GM18519 (cell line): ENCODE measurements at regions not wholly inside any gene's neighbourhood (a gene's known extent, or its start where the extent isn't known, plus 50 kb on each side); places are given as distances from the start of the nearest gene placed in this dataset.

Source experiments
- ATAC-seq: cut with Tn5 transposase; IDR thresholded peaks from one replicate; pipeline ENCODE4 v1.9.1; 2021; ENCODE audit warnings: mild to moderate bottlenecking, moderate library complexity; ENCODE audit not compliant: unreplicated experiment, low FRiP score

DNA sequence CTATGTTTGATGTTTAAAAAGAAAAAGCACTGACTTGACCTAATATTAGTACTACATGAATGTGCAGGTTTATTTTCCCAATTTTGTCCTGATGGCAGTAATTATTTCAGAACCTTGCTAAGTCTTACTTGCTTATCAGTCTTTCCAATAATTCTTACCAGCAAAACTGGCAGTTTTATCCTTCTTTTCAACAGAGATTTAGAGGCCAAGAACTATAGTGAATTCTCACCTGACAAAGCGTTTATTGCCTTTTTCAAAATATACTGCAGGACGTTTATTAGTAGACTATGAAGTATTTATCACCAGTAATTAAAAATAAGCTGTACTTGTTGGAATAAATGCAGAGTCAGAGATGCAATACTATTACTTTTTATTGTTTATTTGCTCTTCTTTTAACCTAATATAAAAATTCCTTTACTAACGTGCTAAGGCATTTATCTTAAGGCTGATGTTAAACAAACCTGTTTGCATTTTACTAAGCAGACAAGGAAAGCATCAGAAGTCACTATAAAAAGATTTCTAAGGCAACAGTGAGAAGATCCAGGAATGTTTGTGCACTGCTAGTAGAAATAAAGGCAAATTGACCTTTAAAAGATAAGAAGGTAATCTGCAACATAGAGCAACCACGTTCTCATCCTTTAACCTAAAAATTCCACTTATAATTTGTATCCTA, 80.3 kb upstream of the NOCT start:
- no peak for ATAC-seq

DNA sequence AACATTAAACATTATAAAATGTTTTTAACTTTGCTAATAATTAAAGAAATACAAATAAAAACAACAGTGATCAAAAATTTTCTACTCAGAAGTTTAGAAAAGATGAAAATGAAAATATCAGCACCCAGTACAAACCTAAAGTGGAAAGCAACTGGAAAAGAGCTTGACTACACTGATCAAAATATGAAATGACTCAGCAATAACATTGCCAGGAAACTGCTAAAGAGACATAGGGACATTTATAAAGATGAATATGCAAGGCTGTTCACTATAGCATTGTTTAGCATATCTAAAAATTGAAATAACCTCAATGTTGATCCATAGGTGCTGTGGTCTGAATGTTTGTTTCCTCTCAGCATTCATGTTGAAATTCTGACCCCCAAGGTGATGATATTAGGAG, 88.5 kb upstream of the NOCT start:
- no peak for ATAC-seq

DNA sequence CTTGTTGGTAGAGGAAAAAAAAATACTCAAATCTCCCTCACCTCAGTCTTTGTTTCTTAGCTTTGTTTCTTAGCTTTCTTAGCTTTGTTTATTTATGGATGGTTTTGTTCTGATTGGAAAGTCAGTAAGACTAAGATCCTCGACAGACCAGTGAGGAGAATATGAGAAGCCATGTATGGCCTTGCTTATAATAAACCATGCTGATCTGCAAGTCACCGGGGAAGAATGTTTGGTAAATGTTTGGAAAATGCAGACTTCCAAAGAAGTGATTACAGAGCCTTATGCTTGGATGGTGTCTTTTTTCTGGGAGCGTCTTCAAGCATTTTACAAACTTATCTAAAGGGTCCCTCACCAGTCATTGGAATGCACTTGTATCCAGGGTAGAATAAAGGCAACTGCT, 90.1 kb upstream of the NOCT start:
- no peak for ATAC-seq

DNA sequence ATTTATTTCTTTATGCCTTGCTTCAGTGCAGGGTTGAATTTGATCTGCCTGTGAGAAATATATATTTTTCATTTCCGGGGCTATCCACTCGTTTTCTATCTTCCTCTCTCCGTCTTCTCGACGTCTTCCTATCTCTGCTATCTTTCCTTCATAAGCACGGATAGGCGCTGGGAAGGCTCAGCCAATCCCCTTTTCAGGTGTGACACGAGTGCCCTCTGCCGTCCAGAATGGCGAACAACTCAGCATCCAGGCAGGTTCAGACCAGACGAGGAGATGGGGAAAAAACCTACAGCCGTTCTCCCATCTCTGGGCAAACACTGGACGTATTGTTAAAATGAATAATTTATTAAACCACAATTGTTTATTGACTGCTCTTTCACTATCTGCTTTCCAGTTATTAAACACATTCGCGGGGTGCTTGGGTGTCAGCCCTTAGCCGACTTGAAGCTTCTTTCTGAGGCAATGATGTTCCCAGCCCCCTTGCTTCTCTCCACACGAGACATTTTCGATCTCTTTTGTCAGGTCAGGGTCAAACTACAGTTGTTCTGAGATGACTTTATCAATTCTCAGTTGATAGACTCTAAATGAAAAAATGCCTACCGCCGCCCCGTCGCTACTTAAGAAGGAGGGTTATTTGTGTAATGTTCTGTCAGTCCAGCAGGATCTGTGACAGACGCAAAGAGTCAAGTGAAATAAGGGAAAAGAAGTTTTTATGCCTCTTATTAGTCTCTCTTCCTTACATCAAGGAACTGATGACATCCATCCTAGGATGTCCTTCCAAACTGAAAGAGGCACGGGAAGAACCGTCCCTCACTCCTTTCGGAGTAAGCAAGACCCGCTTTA, 96.3 kb upstream of the NOCT start:
- ATAC-seq: peak; percentile 91

DNA sequence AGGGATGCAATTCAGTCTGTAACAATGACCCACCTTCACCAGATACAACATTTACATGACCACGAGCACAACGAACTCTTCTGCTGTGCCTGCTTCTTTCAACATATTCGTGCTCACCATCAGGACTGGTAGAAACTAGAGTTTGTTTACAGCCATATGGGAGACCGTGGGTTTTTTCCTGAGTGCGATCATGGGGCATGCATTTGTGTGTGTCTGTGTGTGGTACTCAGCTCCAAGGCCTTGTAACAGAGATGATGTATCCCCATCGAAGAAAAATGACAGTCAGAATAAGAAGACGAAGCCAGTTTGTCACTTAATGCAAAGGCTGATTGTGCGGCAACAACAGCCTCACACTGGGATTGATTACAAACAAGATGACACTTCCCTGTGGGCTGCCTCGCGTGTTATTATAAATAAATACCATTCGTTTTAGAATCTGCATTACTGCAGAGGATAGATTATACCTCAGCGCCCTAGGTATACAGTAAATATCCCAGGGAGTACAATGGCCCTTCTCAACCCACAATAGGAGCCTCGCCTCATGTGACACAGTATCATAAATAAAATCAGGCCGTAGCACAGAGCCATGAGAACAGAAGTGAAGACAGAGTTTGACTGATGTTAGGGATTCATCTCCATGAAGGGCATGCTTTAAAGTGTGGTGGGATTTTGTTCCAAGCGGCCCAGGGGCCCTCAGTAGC, 97.3 kb upstream of the NOCT start:
- ATAC-seq: no peak

DNA sequence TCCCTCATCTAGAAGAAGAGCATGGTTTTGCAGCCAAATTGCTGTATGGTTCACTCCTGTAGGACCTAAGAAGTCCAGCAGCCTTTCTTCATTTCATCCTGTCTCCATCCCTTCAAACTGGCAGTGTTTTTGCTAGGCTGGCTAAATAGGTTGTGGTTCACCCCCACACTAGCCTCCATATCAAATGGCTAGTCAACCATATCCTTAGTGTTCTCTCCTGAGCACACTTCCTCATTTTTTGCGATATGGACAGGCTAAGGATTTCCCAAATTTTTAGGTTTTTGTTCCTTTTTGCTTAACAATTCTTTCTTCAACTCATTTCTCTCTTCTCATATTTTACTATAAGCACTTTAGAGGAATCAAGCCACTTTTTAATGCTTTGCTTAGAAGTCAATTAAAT, 98.8 kb upstream of the NOCT start:
- no peak for ATAC-seq

DNA sequence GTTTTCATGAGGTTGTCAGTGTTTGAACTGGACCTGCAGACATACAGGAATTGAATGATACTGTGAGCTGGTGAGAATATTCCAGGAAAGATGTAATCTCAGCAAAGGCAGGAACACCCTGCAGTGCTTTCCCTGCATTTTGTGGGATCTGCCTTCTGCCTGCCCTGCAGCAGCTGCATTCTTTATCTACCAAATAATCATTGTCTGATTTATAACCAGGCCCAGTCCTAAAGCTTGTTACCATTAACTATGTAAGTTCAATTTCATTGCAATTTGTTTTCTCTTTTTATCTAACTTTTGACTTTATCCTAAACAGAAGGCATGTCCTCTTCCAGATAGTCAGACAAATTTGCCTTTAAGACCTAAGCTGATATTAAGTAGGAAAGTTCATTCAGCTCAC, 99.8 kb upstream of the NOCT start:
- no peak for ATAC-seq

DNA sequence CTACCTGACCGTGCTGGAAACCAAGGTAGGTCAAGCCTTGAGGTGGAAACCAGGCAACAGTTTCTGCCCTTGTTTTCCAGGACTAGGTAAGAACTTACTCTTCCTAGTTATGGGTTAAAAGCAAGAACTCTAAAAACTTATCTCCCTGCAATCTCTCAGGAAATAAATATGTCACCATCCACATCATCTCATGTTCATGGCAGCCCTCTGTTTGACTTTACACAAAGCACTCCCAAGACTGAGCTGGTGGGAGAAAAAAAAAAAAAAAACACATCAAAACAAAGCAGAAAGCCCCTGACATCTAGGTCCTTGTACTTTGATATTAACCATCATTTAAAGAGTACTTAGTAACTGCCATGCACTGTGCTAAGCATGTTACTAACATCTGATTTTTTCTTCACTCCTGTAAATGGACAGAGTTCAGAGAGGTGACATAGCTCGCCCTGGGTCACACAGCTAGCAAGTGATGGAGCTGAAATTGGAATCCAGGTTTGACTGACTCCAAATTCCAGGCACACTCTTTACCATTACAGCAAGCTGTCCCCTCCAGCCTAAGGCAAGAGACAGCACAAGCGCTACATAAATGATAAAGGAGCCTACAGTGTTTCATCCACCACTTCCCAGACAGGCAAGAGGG, 102.8 kb upstream of the NOCT start:
- ATAC-seq: no peak

DNA sequence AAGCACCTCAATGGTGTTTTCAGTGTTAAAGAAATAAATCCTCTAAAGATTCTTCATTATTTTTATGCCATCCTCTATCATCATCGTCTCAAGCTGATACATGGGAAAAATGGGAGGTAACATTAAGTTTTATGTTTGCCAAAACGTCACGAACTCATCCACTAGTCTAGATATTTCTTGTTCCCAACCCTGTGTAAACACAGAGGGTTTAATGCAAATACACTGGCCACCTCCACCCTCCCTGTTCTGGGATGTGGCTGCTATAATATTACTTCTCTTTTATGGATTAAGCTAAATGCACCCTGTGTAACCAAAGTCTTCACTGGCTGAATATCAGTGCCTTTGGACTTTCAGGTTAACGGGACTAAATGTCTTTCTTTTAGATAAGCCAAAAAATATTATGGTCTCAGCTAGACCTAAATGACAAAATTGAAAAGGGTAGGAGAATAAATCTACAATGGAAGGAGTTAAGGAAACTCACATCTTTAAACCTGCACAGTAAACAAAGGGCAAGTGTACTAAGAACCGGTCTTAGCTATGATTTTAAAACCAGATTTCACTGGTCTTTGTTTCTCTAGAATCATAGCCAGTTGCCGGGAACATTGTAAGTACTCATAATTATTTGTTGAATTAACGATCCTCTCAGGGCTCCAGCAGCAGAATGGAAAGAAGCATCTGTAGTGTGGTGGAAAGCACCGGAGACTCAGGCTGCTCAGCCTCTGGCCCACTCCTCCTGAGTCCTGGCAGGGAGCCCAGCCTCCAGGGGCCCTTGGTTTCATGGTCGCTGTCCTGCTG, 103.5 kb upstream of the NOCT start:
- ATAC-seq: no peak

DNA sequence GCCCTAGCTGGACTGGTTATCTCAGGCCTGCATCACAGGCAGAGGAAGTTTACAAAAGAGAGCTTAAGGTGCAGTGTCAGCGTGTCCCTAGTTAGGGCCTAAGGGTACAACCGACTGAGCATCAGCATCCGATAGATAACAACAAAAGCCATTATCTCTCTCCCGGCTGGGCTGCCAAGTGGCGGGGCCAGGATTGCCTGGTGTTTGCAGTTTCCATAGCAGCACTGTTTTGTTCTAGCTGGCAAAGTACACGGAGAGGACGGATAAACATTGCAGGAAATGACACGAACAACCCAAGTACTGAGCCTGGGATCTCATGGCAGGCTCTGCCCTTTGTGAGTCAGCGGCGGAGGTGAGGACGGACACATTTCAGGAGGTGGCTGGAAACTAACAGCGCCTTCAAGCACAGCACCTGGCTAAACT, 104.7 kb upstream of the NOCT start:
- ATAC-seq: no peak

DNA sequence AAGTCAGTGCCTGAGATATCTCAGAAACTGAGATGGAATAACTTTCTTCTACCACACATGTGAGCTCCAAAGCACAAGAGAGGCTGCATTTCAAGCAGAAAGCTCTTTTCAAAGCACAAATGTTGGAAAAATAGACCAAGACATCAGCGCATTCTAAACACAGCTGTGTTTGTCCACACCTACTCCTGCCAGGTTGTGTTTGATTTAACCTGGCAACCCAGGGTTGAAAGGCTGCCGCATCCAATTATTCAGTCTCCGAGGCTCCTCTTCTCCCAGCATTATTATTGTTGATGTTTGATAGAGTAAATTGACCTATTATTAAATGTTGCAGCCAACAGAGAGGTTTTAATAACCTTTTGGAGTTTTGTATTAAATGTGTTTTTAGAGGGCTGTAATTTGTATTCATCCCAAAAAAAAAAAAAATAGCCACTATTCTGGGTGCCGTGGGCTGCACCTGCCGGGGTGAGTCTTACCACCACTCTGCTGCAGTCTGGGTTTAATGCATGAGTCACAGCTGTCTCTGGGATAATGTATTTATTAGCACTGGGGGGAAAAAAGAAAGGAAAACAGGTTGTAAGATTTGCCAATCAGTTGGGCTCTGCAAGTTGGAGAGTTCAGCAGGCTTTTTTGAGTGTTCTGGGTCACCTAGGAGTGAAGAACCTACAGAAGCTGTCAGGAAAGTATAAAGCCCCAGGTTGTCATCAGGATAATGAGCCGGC, 105.2 kb upstream of the NOCT start:
- no peak for ATAC-seq

DNA sequence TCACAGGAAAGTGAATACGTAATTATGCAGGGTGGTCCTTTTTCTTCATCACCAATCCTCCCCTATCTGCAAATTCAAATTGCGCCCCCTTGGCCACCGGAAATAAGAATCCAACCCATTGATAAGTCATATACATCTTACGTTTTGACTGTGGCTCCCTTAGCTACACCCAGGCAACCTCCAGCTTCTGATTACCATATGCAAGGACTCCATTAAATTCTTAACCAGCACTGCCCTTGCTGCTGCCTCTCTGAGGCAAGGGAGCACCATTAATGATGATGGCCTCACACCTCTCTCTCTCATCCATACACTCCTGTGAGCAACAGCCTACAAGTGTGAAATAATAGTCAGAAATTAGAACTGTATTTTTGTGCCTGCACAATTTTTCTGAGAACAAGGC, 106.0 kb upstream of the NOCT start:
- no peak for ATAC-seq

DNA sequence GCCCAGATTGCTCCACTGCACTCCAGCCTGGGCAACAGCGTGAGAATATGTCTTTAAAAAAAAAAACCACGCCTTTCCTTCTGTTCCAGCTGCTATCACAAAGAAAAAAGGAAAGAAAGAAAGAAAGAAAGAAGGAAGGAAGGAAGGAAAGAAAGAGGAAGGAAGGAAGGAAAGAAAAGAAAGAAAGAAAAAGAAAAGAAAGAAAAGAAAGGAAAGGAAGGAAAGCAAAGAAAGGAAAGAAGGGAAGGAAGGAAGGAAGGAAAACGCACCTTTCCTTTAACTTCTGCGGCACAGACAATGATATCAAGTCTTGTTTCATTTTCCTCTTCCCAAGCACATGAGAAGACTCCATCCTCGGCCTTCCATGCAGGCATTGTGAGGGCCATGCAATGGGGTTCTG, 107.4 kb upstream of the NOCT start:
- no peak for ATAC-seq

DNA sequence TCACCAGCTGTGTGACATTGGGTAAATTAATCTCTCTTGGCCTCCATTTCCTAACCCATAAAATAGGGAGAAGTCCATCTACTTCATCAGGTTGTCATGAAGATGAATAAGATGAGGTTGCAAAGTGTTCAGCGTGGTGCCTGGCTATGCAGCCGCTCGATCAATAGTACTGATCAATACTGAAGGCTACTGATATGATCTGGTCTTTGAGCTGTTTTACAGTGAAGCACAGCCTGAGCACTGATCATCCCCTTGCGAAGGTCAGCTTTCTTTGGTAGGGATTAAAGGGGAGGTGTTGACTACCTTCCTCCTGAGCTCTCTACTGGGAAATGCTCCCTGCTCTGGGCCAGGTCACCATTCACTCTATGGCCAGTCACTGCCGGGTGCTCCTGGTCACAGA, 108.4 kb upstream of the NOCT start:
- no peak for ATAC-seq

DNA sequence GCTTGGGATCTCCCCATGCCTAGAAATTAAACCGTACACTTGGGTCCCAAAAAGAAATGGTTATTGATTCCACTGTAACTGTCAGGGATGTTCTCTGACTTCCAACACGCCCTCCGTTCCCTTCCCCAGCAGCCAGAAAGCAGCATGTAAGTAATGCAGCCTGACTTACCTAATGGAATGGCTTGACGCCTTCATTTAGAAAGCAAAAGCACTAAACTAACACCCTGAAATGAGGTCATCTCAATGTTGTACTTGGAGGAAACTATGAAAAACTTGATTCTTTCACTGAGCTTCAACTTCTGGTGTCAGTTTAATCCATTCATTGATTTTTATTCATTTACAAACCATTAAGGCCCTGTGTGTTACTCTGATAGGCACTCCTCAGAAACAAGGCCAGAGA, 110.8 kb upstream of the NOCT start:
- no peak for ATAC-seq

DNA sequence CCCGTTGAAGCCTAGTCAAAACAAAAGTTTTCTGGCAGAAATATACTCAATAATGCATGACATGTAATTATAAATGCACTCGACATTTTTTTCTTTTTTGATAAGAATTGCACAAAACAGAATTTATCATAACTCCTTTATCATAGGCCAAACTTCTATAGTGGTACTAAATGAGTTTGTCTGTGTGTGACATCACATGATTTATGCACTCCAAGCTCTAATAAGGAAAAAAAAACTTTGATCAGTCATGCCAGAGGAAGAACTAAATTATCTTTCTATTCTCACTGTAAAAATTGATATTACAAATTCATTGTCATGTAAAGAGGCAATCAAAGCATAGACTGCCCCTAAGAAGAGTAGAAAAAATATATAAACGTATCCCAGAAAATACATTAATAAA, 112.4 kb upstream of the NOCT start:
- ATAC-seq: no peak

DNA sequence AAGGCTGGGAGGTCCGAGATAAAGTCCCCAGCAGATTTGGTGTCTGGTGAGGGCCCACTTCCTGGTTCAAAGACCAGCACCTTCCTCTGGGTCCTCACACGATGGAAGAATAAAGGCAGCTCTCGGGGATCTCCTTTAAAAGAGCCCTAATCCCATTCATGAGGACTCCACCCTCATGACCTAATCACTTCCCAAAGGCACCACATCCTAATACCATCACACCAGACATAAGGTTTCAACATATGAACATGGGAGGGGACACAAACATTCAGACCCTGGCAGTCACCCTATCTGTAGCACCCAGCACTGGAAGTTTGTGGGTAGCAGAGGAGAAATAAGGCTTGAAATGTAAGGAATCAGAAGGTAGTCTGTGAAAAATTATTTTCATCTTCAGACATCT, 112.9 kb upstream of the NOCT start:
- no peak for ATAC-seq

DNA sequence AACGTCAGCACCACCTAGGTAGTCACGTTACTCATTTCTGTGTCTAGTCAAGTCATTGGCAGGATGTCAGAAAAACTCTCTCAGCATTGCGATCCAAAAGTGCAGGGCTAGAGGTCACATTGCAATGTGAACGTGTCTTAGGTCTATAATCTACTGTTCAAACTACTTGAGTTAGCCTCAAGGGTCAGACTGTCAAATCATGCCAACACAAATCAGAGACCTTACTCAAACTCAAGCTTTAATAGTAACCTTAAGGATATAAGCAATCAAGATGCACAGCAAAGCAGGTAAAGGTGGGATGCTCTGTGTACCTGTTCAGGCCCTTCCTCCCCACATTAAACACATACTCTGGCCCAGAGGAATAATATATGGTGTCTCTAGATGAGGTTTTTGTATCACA, 114.4 kb upstream of the NOCT start:
- no peak for ATAC-seq

DNA sequence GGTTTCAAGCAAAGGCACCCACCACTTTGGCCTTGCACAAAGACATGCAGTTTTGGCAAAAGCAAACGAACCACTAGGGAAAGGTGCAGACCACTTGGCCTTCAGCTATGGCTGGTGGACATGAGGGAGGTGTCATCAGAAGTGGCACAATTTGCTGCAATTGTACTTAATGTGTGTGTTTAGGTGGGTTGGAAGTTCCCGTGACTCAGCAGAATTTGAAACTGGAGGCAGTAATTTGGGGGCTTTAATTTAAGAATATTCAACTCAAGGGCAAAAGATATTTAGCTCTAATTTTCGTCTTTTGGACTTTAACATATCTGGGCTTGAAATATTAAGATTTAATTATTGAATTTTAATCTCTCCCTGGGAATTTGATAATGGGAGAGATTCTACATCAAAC, 115.6 kb upstream of the NOCT start:
- ATAC-seq: no peak

DNA sequence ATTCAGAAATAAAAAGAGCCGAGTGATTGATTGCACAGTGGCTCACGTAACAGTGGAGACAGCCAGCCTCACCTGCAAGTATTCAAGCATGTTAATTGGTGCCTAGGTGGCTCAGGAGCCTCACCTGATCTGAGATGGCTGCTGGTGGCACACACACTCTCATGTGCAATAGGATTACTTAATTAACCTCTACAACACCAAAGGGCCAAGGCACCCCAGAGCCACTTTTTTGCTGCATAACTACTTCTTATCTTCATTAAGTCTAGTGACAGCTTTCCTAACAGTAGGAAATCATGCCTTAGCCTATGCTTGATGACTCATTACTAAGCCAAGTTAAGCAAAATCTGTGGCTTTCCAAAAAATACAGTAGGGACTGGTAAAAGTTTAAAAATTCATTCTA, 117.3 kb upstream of the NOCT start:
- no peak for ATAC-seq
